Gastrocnemius medialis (tissue), 4 donors: ENCODE measurements at regions not wholly inside any gene's neighbourhood (a gene's known extent, or its start where the extent isn't known, plus 50 kb on each side); places are given as distances from the start of the nearest gene placed in this dataset.
A peak's percentile ranks its signal among the peaks of the same experiment; 100 is the strongest.

ENCODE experiments used
- ATAC-seq, 2 donors: fragments of 150-250 bp; one replicate each; pipeline ENCODE4 v1.9.1; 2016
- DNase-seq, 2 donors: peaks; one replicate each; pipeline ENCODE4 v3.0.0-alpha.2; 2019
- H3K27ac ChIP-seq, 4 donors: fragments of 200-600 bp; sonication (generic); 1 replicate in 1 of 4; 2 replicates in 3 of 4; pipeline ENCODE4 v1.5.1; 2016 to 2018; ENCODE audit warnings: mild to moderate bottlenecking in 2 of 4, moderate library complexity in 1 of 4
- H3K27me3 ChIP-seq, 3 donors: fragments of 200-600 bp; sonication (generic) in 2 of 3; 1 replicate in 1 of 3; 2 replicates in 2 of 3; pipeline versions ENCODE4 v1.5.1 to v1.6.0; 2016 to 2019; ENCODE audit warnings: mild to moderate bottlenecking in 1 of 3, moderate library complexity in 1 of 3
- H3K36me3 ChIP-seq, 2 donors: fragments of 200-600 bp; sonication (generic) in 1 of 2; one replicate each; pipeline ENCODE4 v1.5.1; 2017 to 2018
- H3K4me1 ChIP-seq, 2 donors: fragments of 200-600 bp; sonication (generic) in 1 of 2; one replicate each; pipeline ENCODE4 v1.5.1; 2016 to 2017; ENCODE audit warnings: mild to moderate bottlenecking in 2 of 2
- H3K4me3 ChIP-seq, 4 donors: fragments of 200-600 bp; sonication (generic) in 3 of 4; 1 replicate in 1 of 4; 2 replicates in 3 of 4; pipeline ENCODE4 v1.5.1; 2016 to 2019; ENCODE audit warnings: mild to moderate bottlenecking in 2 of 4
- H3K9me3 ChIP-seq, 3 donors: fragments of 200-600 bp; sonication (generic) in 2 of 3; 1 replicate in 1 of 3; 2 replicates in 2 of 3; pipeline ENCODE4 v1.5.1; 2016 to 2019
- CTCF ChIP-seq, 5 experiments: fragments of 450-650 bp in 3 of 5; fragments of 200-600 bp in 2 of 5; sonication (generic) in 2 of 5; IDR thresholded peaks in 4 of 5; conservative IDR thresholded peaks in 1 of 5; 1 replicate in 4 of 5; 2 replicates in 1 of 5; pipeline ENCODE4 v1.5.1; 2016 to 2019; ENCODE audit warnings: antibody characterized with exemption in 5 of 5, mild to moderate bottlenecking in 3 of 5, moderate library complexity in 3 of 5
- POLR2A ChIP-seq, 2 donors: fragments of 450-650 bp; IDR thresholded peaks; one replicate each; pipeline ENCODE4 v1.6.1; 2017; ENCODE audit warnings: antibody characterized with exemption in 2 of 2, mild to moderate bottlenecking in 2 of 2, moderate library complexity in 2 of 2
- in situ Hi-C, 4 donors: fragments of 200-750 bp; cut with MboI; loops; one replicate each; pipeline versions ENCODE4 v1.15.0 to v1.8.0; 2017; ENCODE audit warnings: low sequenced_read_pairs in 4 of 4
- intact Hi-C: fragments of 100-400 bp; cut with DNase I; formaldehyde crosslinking; loops from one replicate; pipeline ENCODE4 v1.15.1; 2023; ENCODE audit warnings: low total_unique reads

GRCh38 chr20:21607971-21608725 is 94.3 kb upstream of the NKX2-2 start:
- no peaks in the 10 kb centered on the region for H3K4me1 ChIP-seq
- peak overlapping the region in 2 of 4 donors; percentile 18 to 41 for H3K4me3 ChIP-seq
- no peak overlapping the region for H3K27ac ChIP-seq
- DNase-seq = peak in 1 of 2 donors; percentile 22
- peaks cover 0 to 8% (median 0%) of the 10 kb centered on the region in 3 donors for H3K27me3 ChIP-seq
- H3K36me3 ChIP-seq = no peaks in the 10 kb centered on the region
- ATAC-seq = peak in 1 of 2 donors; percentile 36
- in situ Hi-C loops (no loop called here), intact Hi-C loops (no loop called here)
- TF ChIP-seq CTCF (IDR thresholded peaks at IDR 0.05 in 4 of 5, conservative IDR thresholded peaks at IDR 0.05 in 1 of 5) = no peak
- no peak for TF ChIP-seq POLR2A (IDR thresholded peaks at IDR 0.05)
- no peaks in the 10 kb centered on the region for H3K9me3 ChIP-seq

GRCh38 chr20:21601799-21602198 is 87.9 kb upstream of the NKX2-2 start:
- peaks cover 0 to 3% (median 0%) of the 10 kb centered on the region in 3 donors for H3K27me3 ChIP-seq
- H3K36me3 ChIP-seq = no peaks in the 10 kb centered on the region
- H3K4me3 ChIP-seq = no peak overlapping the region
- H3K27ac ChIP-seq = no peak overlapping the region
- H3K4me1 ChIP-seq = no peaks in the 10 kb centered on the region
- TF ChIP-seq CTCF (IDR thresholded peaks at IDR 0.05 in 4 of 5, conservative IDR thresholded peaks at IDR 0.05 in 1 of 5) (no peak), POLR2A (IDR thresholded peaks at IDR 0.05) (no peak)
- H3K9me3 ChIP-seq = no peaks in the 10 kb centered on the region
- DNase-seq = no peak
- in situ Hi-C loops (no loop called here), intact Hi-C loops (no loop called here)
- ATAC-seq = no peak

- intact Hi-C loops (no loop called here), in situ Hi-C loops (no loop called here)
- Histone ChIP-seq H3K4me3 (no peak overlapping the region), H3K4me1 (no peaks in the 10 kb centered on the region), H3K9me3 (no peaks in the 10 kb centered on the region), H3K36me3 (no peaks in the 10 kb centered on the region), H3K27ac (no peak overlapping the region), H3K27me3 (peaks cover 0 to 3% (median 3%) of the 10 kb centered on the region in 3 donors)
- ATAC-seq = no peak
- DNase-seq = no peak
- TF ChIP-seq POLR2A (IDR thresholded peaks at IDR 0.05) (no peak), CTCF (IDR thresholded peaks at IDR 0.05 in 4 of 5, conservative IDR thresholded peaks at IDR 0.05 in 1 of 5) (no peak)
Measured at GRCh38 chr20:21586682-21587081, 72.8 kb upstream of the NKX2-2 start.

- ATAC-seq = no peak
- Histone ChIP-seq H3K36me3 (no peaks in the 10 kb centered on the region), H3K4me3 (no peak overlapping the region), H3K9me3 (no peaks in the 10 kb centered on the region), H3K27me3 (peaks cover 0 to 5% (median 3%) of the 10 kb centered on the region in 3 donors), H3K4me1 (no peaks in the 10 kb centered on the region), H3K27ac (no peak overlapping the region)
- intact Hi-C loops = no loop called here
- in situ Hi-C loops = no loop called here
- TF ChIP-seq POLR2A (IDR thresholded peaks at IDR 0.05) (no peak), CTCF (IDR thresholded peaks at IDR 0.05 in 4 of 5, conservative IDR thresholded peaks at IDR 0.05 in 1 of 5) (no peak)
- DNase-seq = no peak
Measured at GRCh38 chr20:21583486-21584168, 69.8 kb upstream of the NKX2-2 start.
